Uterus (tissue), 3 donors: ENCODE measurements at regions not wholly inside any gene's neighbourhood (a gene's known extent, or its start where the extent isn't known, plus 50 kb on each side); places are given as distances from the start of the nearest gene placed in this dataset.

Experiments
- DNase-seq, 2 donors: peaks; one replicate each; pipeline ENCODE4 v3.0.0-alpha.2; 2019 to 2020
- H3K27ac ChIP-seq, 2 donors: fragments of 200-600 bp; sonication (generic); 1 replicate in 1 of 2; 2 replicates in 1 of 2; pipeline ENCODE4 v1.5.1; 2016 to 2018
- H3K27me3 ChIP-seq, 2 donors: fragments of 200-600 bp; sonication (generic); one replicate each; pipeline ENCODE4 v1.5.1; 2018 to 2019; ENCODE audit warnings: control low read depth in 1 of 2
- H3K36me3 ChIP-seq, 2 donors: fragments of 200-600 bp; sonication (generic); one replicate each; pipeline ENCODE4 v1.5.1; 2019; ENCODE audit warnings: control low read depth in 1 of 2
- H3K4me1 ChIP-seq, 2 donors: fragments of 200-600 bp; sonication (generic); one replicate each; pipeline ENCODE4 v1.5.1; 2018 to 2019; ENCODE audit warnings: control low read depth in 1 of 2
- H3K4me3 ChIP-seq, 2 donors: fragments of 200-600 bp; sonication (generic); 1 replicate in 1 of 2; 2 replicates in 1 of 2; pipeline ENCODE4 v1.5.1; 2018 to 2019; ENCODE audit warnings: mild to moderate bottlenecking in 1 of 2
- H3K9me3 ChIP-seq, 2 donors: fragments of 200-600 bp; sonication (generic); one replicate each; pipeline ENCODE4 v1.5.1; 2019; ENCODE audit warnings: control low read depth in 1 of 2
- POLR2A ChIP-seq, 2 donors: fragments of 450-650 bp; IDR thresholded peaks; one replicate each; pipeline ENCODE4 v1.6.1; 2016; ENCODE audit warnings: antibody characterized with exemption in 2 of 2, mild to moderate bottlenecking in 1 of 2, moderate library complexity in 1 of 2
- intact Hi-C: fragments of 100-400 bp; cut with DNase I; formaldehyde crosslinking; loops from one replicate; pipeline ENCODE4 v1.15.1; 2023; ENCODE audit warnings: low total_unique reads
- TF ChIP-seq, protein P1 (sequence below), 4 experiments: fragments of 200-600 bp in 2 of 4; fragments of 450-650 bp in 2 of 4; sonication (generic) in 2 of 4; IDR thresholded peaks; one replicate each; pipeline ENCODE4 v1.5.1; 2016 to 2019; ENCODE audit warnings: antibody characterized with exemption in 4 of 4, mild to moderate bottlenecking in 2 of 4, moderate library complexity in 1 of 4
- donor health status: DM: yes; HTN: yes; CAD: no.

DNA sequence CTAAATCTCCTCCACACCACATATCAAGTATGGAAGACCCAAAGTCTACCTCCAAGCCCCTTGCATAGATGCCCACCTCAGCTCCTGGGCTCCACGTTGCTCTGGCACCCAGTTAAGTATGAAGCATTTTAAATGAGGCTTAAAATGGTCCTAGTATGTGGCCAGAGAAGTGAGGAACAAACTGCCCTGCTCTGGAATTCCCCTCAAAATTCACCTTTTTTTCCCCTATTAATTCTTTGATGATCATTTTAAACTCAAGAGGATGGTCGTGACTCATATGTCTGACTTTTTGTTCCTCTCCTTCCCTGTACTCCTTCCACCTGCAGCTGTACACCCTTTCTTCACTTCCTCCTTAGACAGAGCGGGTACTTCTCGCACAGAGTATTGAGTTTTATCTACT lies 234.5 kb upstream of the MYOCD start:
- no peaks in the 10 kb centered on the region for H3K4me1 ChIP-seq
- no peak for DNase-seq
- intact Hi-C loops, result no loop called here
- TF ChIP-seq, protein P1, sequence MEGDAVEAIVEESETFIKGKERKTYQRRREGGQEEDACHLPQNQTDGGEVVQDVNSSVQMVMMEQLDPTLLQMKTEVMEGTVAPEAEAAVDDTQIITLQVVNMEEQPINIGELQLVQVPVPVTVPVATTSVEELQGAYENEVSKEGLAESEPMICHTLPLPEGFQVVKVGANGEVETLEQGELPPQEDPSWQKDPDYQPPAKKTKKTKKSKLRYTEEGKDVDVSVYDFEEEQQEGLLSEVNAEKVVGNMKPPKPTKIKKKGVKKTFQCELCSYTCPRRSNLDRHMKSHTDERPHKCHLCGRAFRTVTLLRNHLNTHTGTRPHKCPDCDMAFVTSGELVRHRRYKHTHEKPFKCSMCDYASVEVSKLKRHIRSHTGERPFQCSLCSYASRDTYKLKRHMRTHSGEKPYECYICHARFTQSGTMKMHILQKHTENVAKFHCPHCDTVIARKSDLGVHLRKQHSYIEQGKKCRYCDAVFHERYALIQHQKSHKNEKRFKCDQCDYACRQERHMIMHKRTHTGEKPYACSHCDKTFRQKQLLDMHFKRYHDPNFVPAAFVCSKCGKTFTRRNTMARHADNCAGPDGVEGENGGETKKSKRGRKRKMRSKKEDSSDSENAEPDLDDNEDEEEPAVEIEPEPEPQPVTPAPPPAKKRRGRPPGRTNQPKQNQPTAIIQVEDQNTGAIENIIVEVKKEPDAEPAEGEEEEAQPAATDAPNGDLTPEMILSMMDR (IDR thresholded peaks at IDR 0.05), result no peak
- TF ChIP-seq POLR2A (IDR thresholded peaks at IDR 0.05), result no peak
- H3K36me3 ChIP-seq, result no peaks in the 10 kb centered on the region
- H3K9me3 ChIP-seq, result no peaks in the 10 kb centered on the region
- no peak overlapping the region for H3K27ac ChIP-seq
- no peaks in the 10 kb centered on the region for H3K27me3 ChIP-seq
- H3K4me3 ChIP-seq, result no peak overlapping the region

DNA sequence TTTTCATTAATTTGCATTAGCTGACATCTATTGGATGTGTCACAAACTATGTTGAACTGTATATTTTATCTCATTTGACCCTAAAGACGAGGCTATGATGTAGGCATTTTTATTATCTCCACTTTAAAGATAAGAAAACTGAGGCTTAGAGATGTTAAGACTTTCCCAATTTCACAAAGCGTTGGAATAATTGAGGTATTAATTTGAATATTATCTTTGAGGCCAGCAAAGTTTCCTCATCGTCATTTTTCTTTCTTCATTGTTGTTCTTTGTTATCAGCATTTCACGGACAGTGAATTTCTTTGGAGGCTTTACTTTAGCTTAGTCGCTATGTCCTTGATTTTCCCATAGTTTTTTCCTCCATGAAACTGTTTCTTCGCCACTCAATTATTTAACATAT lies 227.5 kb upstream of the MYOCD start:
- Histone ChIP-seq H3K36me3 (no peaks in the 10 kb centered on the region), H3K4me1 (no peaks in the 10 kb centered on the region), H3K27me3 (no peaks in the 10 kb centered on the region), H3K27ac (no peak overlapping the region), H3K9me3 (no peaks in the 10 kb centered on the region), H3K4me3 (no peak overlapping the region)
- intact Hi-C loops, result no loop called here
- DNase-seq, result no peak
- TF ChIP-seq, protein P1 (IDR thresholded peaks at IDR 0.05), result no peak
- TF ChIP-seq POLR2A (IDR thresholded peaks at IDR 0.05), result no peak

DNA sequence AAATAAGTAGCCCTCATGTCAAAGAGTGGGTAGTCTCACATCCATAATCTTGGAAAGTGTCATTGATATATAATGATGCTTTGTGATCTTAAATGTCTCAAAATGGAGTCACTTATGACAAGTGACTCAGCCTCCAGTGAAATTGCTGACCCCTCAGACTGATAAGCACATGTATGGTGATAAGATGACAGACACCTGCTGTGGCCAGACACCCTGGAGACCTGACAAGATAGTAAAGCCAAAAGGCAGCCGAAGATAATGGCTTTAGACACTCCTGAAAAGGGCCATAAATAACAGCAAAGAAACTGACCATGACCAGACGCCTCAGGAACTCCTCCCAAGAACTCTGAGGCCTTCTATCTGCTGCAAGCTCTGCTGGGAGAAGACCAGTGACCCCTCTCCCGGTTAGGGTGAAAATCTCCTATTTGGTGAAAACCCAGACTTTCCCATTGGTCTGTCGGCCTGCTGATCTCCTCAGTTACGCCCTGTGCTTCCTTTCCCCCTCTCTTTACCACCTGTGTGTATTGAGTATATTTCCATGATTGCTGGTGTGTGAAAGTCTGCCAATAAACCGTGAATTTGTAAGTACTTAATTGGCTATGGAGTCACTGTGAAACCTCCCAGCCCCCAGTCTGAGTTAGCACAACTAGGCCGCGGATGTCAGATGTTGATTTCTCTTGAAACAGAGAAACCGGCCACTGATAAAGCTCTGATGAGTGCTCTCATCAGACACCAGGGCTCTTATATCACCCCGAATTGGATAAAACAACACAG lies 226.7 kb upstream of the MYOCD start:
- no peak overlapping the region for H3K4me3 ChIP-seq
- H3K9me3 ChIP-seq, result no peaks in the 10 kb centered on the region
- no peak for DNase-seq
- no peaks in the 10 kb centered on the region for H3K4me1 ChIP-seq
- intact Hi-C loops, result no loop called here
- no peak for TF ChIP-seq POLR2A (IDR thresholded peaks at IDR 0.05)
- TF ChIP-seq, protein P1 (IDR thresholded peaks at IDR 0.05), result no peak
- H3K36me3 ChIP-seq, result no peaks in the 10 kb centered on the region
- no peaks in the 10 kb centered on the region for H3K27me3 ChIP-seq
- H3K27ac ChIP-seq, result no peak overlapping the region

DNA sequence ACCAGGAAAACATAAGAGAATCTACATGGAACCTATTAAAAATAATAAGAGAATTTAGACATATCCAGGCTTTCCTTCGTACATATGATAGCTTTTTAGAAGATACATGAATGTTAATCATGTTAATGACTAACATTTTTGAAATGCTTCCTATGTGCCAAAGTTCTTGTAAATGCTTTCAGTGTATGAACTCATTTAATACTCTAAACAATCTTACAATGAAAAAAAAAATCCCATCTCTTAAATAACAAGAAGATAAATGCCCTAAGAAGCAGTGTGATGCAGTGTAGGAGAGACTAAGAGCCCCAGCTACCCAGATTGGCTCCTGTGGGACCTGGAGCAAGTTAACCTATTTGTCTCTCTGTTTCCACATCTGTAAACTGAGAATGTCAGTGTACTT lies 220.4 kb upstream of the MYOCD start:
- Histone ChIP-seq H3K27me3 (no peaks in the 10 kb centered on the region), H3K4me3 (no peak overlapping the region), H3K27ac (no peak overlapping the region), H3K36me3 (no peaks in the 10 kb centered on the region), H3K9me3 (peaks cover 0 to 8% of the 10 kb centered on the region in 2 donors), H3K4me1 (no peaks in the 10 kb centered on the region)
- intact Hi-C loops, result no loop called here
- TF ChIP-seq, protein P1 (IDR thresholded peaks at IDR 0.05), result no peak
- TF ChIP-seq POLR2A (IDR thresholded peaks at IDR 0.05), result no peak
- DNase-seq, result no peak

DNA sequence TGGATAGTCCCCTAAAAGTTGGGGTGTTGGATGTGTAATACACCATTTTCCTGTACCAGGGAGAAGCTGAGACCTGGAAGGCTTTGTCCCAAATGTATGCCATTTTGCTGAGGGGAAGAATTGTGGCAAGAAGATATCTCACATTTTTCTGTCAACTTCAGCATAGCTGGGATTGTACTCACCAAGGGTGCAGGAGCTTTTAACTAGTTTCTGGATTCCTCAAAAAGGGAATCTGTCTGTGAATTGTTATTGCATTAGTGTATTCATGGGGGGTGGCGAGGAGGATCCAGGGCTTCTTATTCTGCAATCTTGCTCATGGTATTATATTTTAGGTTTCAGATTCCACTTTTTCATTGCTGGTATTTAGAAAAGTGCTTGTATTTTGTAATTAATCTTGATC lies 208.2 kb upstream of the MYOCD start:
- Histone ChIP-seq H3K27me3 (no peaks in the 10 kb centered on the region), H3K9me3 (no peaks in the 10 kb centered on the region), H3K27ac (no peak overlapping the region), H3K4me3 (no peak overlapping the region), H3K4me1 (no peaks in the 10 kb centered on the region), H3K36me3 (no peaks in the 10 kb centered on the region)
- intact Hi-C loops, result no loop called here
- no peak for DNase-seq
- no peak for TF ChIP-seq POLR2A (IDR thresholded peaks at IDR 0.05)
- TF ChIP-seq, protein P1 (IDR thresholded peaks at IDR 0.05), result no peak
